ENCODE measurements at regions not wholly inside any gene's neighbourhood (a gene's known extent, or its start where the extent isn't known, plus 50 kb on each side); places are given as distances from the start of the nearest gene placed in this dataset.

DNA sequence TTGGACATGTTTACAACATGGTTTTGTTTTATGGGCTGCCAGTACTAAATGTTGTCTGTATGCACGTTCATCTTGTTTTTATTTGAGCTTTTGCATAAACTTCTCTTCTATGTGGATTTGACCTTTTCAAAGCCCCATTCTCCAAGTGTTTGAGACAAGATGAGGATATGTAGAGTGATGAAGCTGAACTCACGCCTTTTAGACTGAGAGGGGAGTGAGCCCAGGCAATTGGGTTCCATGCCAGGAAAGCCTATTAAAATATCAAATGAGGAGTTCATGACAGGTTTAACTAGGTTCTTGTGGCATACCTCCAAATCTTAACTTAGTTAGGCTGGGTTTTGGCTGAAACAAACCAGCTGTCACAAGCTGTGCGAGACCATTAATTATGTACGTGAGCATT is 170.4 kb upstream of the LDB2 start:
- TF ChIP-seq, protein P1, sequence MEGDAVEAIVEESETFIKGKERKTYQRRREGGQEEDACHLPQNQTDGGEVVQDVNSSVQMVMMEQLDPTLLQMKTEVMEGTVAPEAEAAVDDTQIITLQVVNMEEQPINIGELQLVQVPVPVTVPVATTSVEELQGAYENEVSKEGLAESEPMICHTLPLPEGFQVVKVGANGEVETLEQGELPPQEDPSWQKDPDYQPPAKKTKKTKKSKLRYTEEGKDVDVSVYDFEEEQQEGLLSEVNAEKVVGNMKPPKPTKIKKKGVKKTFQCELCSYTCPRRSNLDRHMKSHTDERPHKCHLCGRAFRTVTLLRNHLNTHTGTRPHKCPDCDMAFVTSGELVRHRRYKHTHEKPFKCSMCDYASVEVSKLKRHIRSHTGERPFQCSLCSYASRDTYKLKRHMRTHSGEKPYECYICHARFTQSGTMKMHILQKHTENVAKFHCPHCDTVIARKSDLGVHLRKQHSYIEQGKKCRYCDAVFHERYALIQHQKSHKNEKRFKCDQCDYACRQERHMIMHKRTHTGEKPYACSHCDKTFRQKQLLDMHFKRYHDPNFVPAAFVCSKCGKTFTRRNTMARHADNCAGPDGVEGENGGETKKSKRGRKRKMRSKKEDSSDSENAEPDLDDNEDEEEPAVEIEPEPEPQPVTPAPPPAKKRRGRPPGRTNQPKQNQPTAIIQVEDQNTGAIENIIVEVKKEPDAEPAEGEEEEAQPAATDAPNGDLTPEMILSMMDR (IDR thresholded peaks at IDR 0.05): no peak

DNA sequence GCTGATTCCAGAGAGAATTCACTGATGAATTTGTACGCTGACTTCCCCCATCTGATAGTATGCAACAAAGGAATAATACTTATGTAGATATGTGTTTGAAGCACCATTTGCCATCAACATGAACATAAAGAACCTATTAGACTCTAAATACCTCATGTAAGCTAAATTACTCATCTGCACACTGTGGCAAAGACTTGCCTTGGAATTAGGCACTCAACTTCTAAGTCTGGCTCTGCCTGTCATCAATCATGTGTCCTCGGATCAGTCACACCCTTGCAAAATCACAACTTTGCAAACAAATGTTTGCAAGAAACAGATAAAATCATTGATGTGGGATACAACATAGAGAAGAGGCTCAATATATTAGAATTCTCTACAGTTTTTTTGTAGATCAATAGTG is 169.9 kb upstream of the LDB2 start:
- Mint-ChIP-seq H3K27ac (no peak overlapping the region), H3K27me3 (ENCODE audit: low read depth in 3 of 3) (peaks cover 0 to 2% (median 0%) of the 10 kb centered on the region in 3 donors), H3K36me3 (no peaks in the 10 kb centered on the region), H3K9me3 (peaks cover 0 to 4% (median 2%) of the 10 kb centered on the region in 7 donors), H3K4me3 (no peak overlapping the region), H3K4me1 (no peaks in the 10 kb centered on the region)
- Histone ChIP-seq H3K79me2 (ENCODE audit: insufficient read depth, low read length) (no peaks in the 10 kb centered on the region), H3K4me1 (ENCODE audit: control insufficient read depth in 1 of 2, insufficient read depth in 2 of 2, low read length in 2 of 2) (no peaks in the 10 kb centered on the region), H4K20me1 (ENCODE audit: insufficient read depth, low read length) (no peaks in the 10 kb centered on the region), H3K36me3 (replicated peaks in 1 of 2; ENCODE audit: control insufficient read depth in 1 of 2, insufficient read depth in 2 of 2, low read length in 2 of 2) (no peaks in the 10 kb centered on the region), H3K27me3 (ENCODE audit: control insufficient read depth in 2 of 2, insufficient read depth in 2 of 2, low read length in 2 of 2) (no peaks in the 10 kb centered on the region), H3K9ac (ENCODE audit: insufficient read depth, low read length, poor library complexity, severe bottlenecking) (no peak overlapping the region), H2AFZ (ENCODE audit: insufficient read depth, low read depth, low read length, poor library complexity, severe bottlenecking) (no peak overlapping the region), H3K4me2 (replicated peaks; ENCODE audit: extremely low read depth, low read length, poor library complexity, severe bottlenecking) (no peak overlapping the region), H3K27ac (ENCODE audit: low read depth in 1 of 2, low read length in 2 of 2) (no peak overlapping the region), H3K4me3 (replicated peaks in 1 of 3; ENCODE audit: low read depth in 2 of 3, low read length in 3 of 3) (no peak overlapping the region), H3K9me3 (replicated peaks in 1 of 2; ENCODE audit: control insufficient read depth in 1 of 2, insufficient read depth in 1 of 2, low read length in 2 of 2) (no peaks in the 10 kb centered on the region)
- no peak for DNase-seq
- WGBS (ENCODE audit: insufficient coverage): no CpG with 5 or more reads among the region's 2 CpGs
- intact Hi-C loops (cut with micrococcal nuclease): no loop called here
- TF ChIP-seq, protein P1 (IDR thresholded peaks at IDR 0.05): no peak

More for the DNA sequence above, 170.4 kb upstream of the LDB2 start:
- Histone ChIP-seq H3K9me3 (replicated peaks in 1 of 2; ENCODE audit: control insufficient read depth in 1 of 2, insufficient read depth in 1 of 2, low read length in 2 of 2) (no peaks in the 10 kb centered on the region), H4K20me1 (ENCODE audit: insufficient read depth, low read length) (no peaks in the 10 kb centered on the region), H3K79me2 (ENCODE audit: insufficient read depth, low read length) (no peaks in the 10 kb centered on the region), H3K36me3 (replicated peaks in 1 of 2; ENCODE audit: control insufficient read depth in 1 of 2, insufficient read depth in 2 of 2, low read length in 2 of 2) (no peaks in the 10 kb centered on the region), H2AFZ (ENCODE audit: insufficient read depth, low read depth, low read length, poor library complexity, severe bottlenecking) (no peak overlapping the region), H3K4me2 (replicated peaks; ENCODE audit: extremely low read depth, low read length, poor library complexity, severe bottlenecking) (no peak overlapping the region), H3K4me1 (ENCODE audit: control insufficient read depth in 1 of 2, insufficient read depth in 2 of 2, low read length in 2 of 2) (no peaks in the 10 kb centered on the region), H3K27ac (ENCODE audit: low read depth in 1 of 2, low read length in 2 of 2) (no peak overlapping the region), H3K4me3 (replicated peaks in 1 of 3; ENCODE audit: low read depth in 2 of 3, low read length in 3 of 3) (no peak overlapping the region), H3K9ac (ENCODE audit: insufficient read depth, low read length, poor library complexity, severe bottlenecking) (no peak overlapping the region), H3K27me3 (ENCODE audit: control insufficient read depth in 2 of 2, insufficient read depth in 2 of 2, low read length in 2 of 2) (no peaks in the 10 kb centered on the region)
- H3K36me3 Mint-ChIP-seq: no peaks in the 10 kb centered on the region
- peaks cover 0 to 2% (median 0%) of the 10 kb centered on the region in 3 donors for H3K27me3 Mint-ChIP-seq (ENCODE audit: low read depth in 3 of 3)
- peaks cover 0 to 4% (median 2%) of the 10 kb centered on the region in 7 donors for H3K9me3 Mint-ChIP-seq
- DNase-seq: no peak
- H3K4me1 Mint-ChIP-seq: no peaks in the 10 kb centered on the region
- 100% methylated on average over 1 of the region's 4 CpGs for WGBS (ENCODE audit: insufficient coverage)
- no peak overlapping the region for H3K4me3 Mint-ChIP-seq
- H3K27ac Mint-ChIP-seq: no peak overlapping the region
- intact Hi-C loops (cut with micrococcal nuclease): no loop called here
